IMR-90 (cell line): ENCODE measurements at regions not wholly inside any gene's neighbourhood (a gene's known extent, or its start where the extent isn't known, plus 50 kb on each side); places are given as distances from the start of the nearest gene placed in this dataset.

Experiments
- ATAC-seq: fragments of 200-7000 bp; cut with Tn5 transposase; 2 replicates; pipeline ENCODE4 v1.9.1; 2020; ENCODE audit warnings: low read depth, mild to moderate bottlenecking, moderate library complexity
- BruUV-seq: library from RNA; stranded (reverse); fragments of 400-500 nt; replicated peaks from 2 replicates; lab custom pipeline; 2021; lab: Mats Ljungman, UMichigan
- CTCF ChIA-PET: fragments of 300-600 bp; formaldehyde crosslinking; extraction: SDS; loops from one replicate; lab custom pipeline; 2021; ENCODE audit warnings: antibody characterized with exemption; lab: Yijun Ruan, JAX
- POLR2A ChIA-PET: fragments of 300-600 bp; sonication (Branson Sonifier 250); formaldehyde crosslinking; loops from one replicate; lab custom pipeline; 2022; ENCODE audit warnings: antibody characterized with exemption; ENCODE audit not compliant: unreplicated experiment; lab: Charles Lee
- DNase-seq: peaks from one replicate; pipeline ENCODE4 v3.0.0; 2013
- H2AFZ ChIP-seq: replicated peaks from 2 replicates; pipeline ENCODE3; 2013; ENCODE audit warnings: low read length, mild to moderate bottlenecking; ENCODE audit not compliant: poor library complexity
- H2AK5ac ChIP-seq: 2 replicates; pipeline ENCODE4 v1.6.1; 2013; ENCODE audit warnings: low read depth, low read length, inconsistent platforms
- H2AK9ac ChIP-seq: replicated peaks from 2 replicates; pipeline ENCODE3; 2013; ENCODE audit warnings: mild to moderate bottlenecking, low read depth, low read length, moderate library complexity; ENCODE audit not compliant: poor library complexity
- H2BK120ac ChIP-seq: 2 replicates; pipeline ENCODE4 v1.6.1; 2013; ENCODE audit warnings: low read depth, low read length, inconsistent platforms
- H2BK15ac ChIP-seq: 3 replicates; pipeline ENCODE4 v1.6.1; 2013; ENCODE audit warnings: low read depth, low read length, inconsistent platforms
- H2BK20ac ChIP-seq: 2 replicates; pipeline ENCODE4 v1.6.1; 2013; ENCODE audit warnings: low read depth, mild to moderate bottlenecking, inconsistent platforms, low read length, moderate library complexity
- H2BK5ac ChIP-seq: 2 replicates; pipeline ENCODE4 v1.6.1; 2013; ENCODE audit warnings: mild to moderate bottlenecking, low read depth, low read length, inconsistent platforms; ENCODE audit not compliant: poor library complexity, severe bottlenecking
- H3K14ac ChIP-seq: replicated peaks from 2 replicates; pipeline ENCODE4 v1.6.1; 2013; ENCODE audit warnings: low read depth, low read length, inconsistent platforms
- H3K18ac ChIP-seq: 2 replicates; pipeline ENCODE4 v1.6.1; 2013; ENCODE audit warnings: low read depth, low read length, control low read depth
- H3K23ac ChIP-seq: 2 replicates; pipeline ENCODE4 v1.6.1; 2013; ENCODE audit warnings: low read depth, low read length, inconsistent platforms
- H3K27ac ChIP-seq: 2 replicates; pipeline ENCODE4 v1.5.1; 2013; ENCODE audit warnings: mild to moderate bottlenecking, control low read depth, low read length; ENCODE audit not compliant: insufficient read depth
- H3K27me3 ChIP-seq: 2 replicates; pipeline ENCODE4 v1.6.1; 2013; ENCODE audit warnings: low read length; ENCODE audit not compliant: control insufficient read depth, insufficient read depth
- H3K36me3 ChIP-seq: 2 replicates; pipeline ENCODE4 v1.6.1; 2013; ENCODE audit warnings: low read length, mixed read lengths; ENCODE audit not compliant: control insufficient read depth, insufficient read depth
- H3K4ac ChIP-seq: 2 replicates; pipeline ENCODE4 v1.6.1; 2013; ENCODE audit warnings: low read depth, low read length, inconsistent platforms
- H3K4me1 ChIP-seq: 2 replicates; pipeline ENCODE4 v1.6.1; 2013; ENCODE audit warnings: low read length, mixed read lengths; ENCODE audit not compliant: control insufficient read depth, insufficient read depth
- H3K4me2 ChIP-seq: 2 replicates; pipeline ENCODE4 v1.6.1; 2013; ENCODE audit warnings: low read depth, mild to moderate bottlenecking, control low read depth, low read length, moderate library complexity
- H3K4me3 ChIP-seq: 2 replicates; pipeline ENCODE4 v1.5.1; 2013; ENCODE audit warnings: low read depth, mild to moderate bottlenecking, control low read depth, low read length, moderate library complexity; ENCODE audit not compliant: insufficient read depth
- H3K56ac ChIP-seq: 2 replicates; pipeline ENCODE4 v1.6.1; 2013; ENCODE audit warnings: low read length, inconsistent platforms; ENCODE audit not compliant: insufficient read depth; ENCODE audit errors: extremely low read depth
- H3K79me1 ChIP-seq, 2 experiments: 2 replicates each; pipeline ENCODE4 v1.6.1; 2013; ENCODE audit warnings: low read length in 2 of 2, inconsistent platforms in 1 of 2, low read depth in 1 of 2
- H3K9ac ChIP-seq: 2 replicates; pipeline ENCODE4 v1.6.1; 2013; ENCODE audit warnings: low read depth, low read length, control low read depth
- H3K9me1 ChIP-seq: 2 replicates; pipeline ENCODE4 v1.6.1; 2013; ENCODE audit warnings: low read length, inconsistent platforms; ENCODE audit not compliant: insufficient read depth
- H3K9me3 ChIP-seq: 2 replicates; pipeline ENCODE4 v1.6.1; 2013; ENCODE audit warnings: low read length; ENCODE audit not compliant: control insufficient read depth, insufficient read depth
- H4K20me1 ChIP-seq: 2 replicates; pipeline ENCODE4 v1.6.1; 2013; ENCODE audit warnings: low read length, inconsistent platforms; ENCODE audit not compliant: insufficient read depth
- H4K5ac ChIP-seq: 2 replicates; pipeline ENCODE4 v1.6.1; 2013; ENCODE audit warnings: mild to moderate bottlenecking, low read depth, low read length, control low read depth
- H4K8ac ChIP-seq, 2 experiments: 2 replicates each; pipeline ENCODE4 v1.6.1; 2013; ENCODE audit warnings: low read depth in 2 of 2, low read length in 2 of 2, control low read depth in 1 of 2, inconsistent platforms in 1 of 2
- H4K91ac ChIP-seq: 2 replicates; pipeline ENCODE4 v1.6.1; 2013; ENCODE audit warnings: low read depth, low read length, inconsistent platforms; ENCODE audit not compliant: insufficient read depth
- BHLHE40 ChIP-seq: fragments of 150-350 bp; IDR thresholded peaks from 2 replicates; pipeline ENCODE4 v1.6.1; 2016; ENCODE audit warnings: mild to moderate bottlenecking, low read depth, low read length
- CEBPB ChIP-seq: IDR thresholded peaks from 2 replicates; pipeline ENCODE4 v1.6.1; 2012; ENCODE audit warnings: low read depth, low read length, improper control_type of control experiment
- CTCF ChIP-seq: conservative IDR thresholded peaks from 2 replicates; pipeline ENCODE4 v1.5.1; 2012; ENCODE audit warnings: mild to moderate bottlenecking, low read depth, low read length, improper control_type of control experiment
- MAFK ChIP-seq: IDR thresholded peaks from 2 replicates; pipeline ENCODE4 v1.6.1; 2012; ENCODE audit warnings: low read depth, low read length, improper control_type of control experiment
- MXI1 ChIP-seq: IDR thresholded peaks from 2 replicates; pipeline ENCODE4 v1.6.1; 2012; ENCODE audit warnings: low read depth, mild to moderate bottlenecking, low read length, moderate library complexity, borderline replicate concordance
- NFE2L2 ChIP-seq: fragments of 150-350 bp; IDR thresholded peaks from 2 replicates; pipeline ENCODE4 v1.6.1; 2016; ENCODE audit warnings: low read depth, mild to moderate bottlenecking, low read length
- POLR2A ChIP-seq: IDR thresholded peaks from 2 replicates; pipeline ENCODE4 v1.6.1; 2012; ENCODE audit warnings: mild to moderate bottlenecking, low read depth, low read length
- RCOR1 ChIP-seq: IDR thresholded peaks from 2 replicates; pipeline ENCODE4 v1.6.1; 2012; ENCODE audit warnings: mild to moderate bottlenecking, low read length, improper control_type of control experiment; ENCODE audit not compliant: insufficient replicate concordance
- RFX5 ChIP-seq: IDR thresholded peaks from 2 replicates; pipeline ENCODE4 v1.8.0; 2012; ENCODE audit warnings: low read depth, mild to moderate bottlenecking, low read length, moderate library complexity
- SMC3 ChIP-seq: fragments of 150-350 bp; IDR thresholded peaks from 2 replicates; pipeline ENCODE4 v1.6.1; 2016; ENCODE audit warnings: low read depth, mild to moderate bottlenecking, antibody characterized with exemption, low read length, moderate library complexity
- USF2 ChIP-seq: fragments of 150-350 bp; IDR thresholded peaks from 2 replicates; pipeline ENCODE4 v1.6.1; 2017; ENCODE audit warnings: mild to moderate bottlenecking, antibody characterized with exemption, low read length, low read depth
- WGBS, 2 experiments: methylation state at CpG; one replicate each; pipeline versions ENCODE4 v1.1.5 to v1.1.7; 2013; ENCODE audit warnings: missing lambda C conversion rate in 2 of 2; ENCODE audit not compliant: insufficient read length in 1 of 2; ENCODE audit errors: extremely low coverage in 2 of 2; 5-methylcytosine and 5-hydroxymethylcytosine counted together
- dilution Hi-C: fragments of 300-500 bp; cut with HindIII; formaldehyde crosslinking; loops from one replicate; pipeline ENCODE4 v1.14.3; 2018; ENCODE audit warnings: low sequenced_read_pairs; ENCODE audit not compliant: unreplicated experiment
- in situ Hi-C: fragments of 300-500 bp; cut with MboI; formaldehyde crosslinking; loops from 3 replicates; pipeline ENCODE4 v1.14.3; 2019; ENCODE audit warnings: low sequenced_read_pairs, inconsistent platforms, mixed read lengths
- intact Hi-C: fragments of 100-400 bp; cut with micrococcal nuclease; formaldehyde crosslinking; loops from 2 replicates; pipeline ENCODE4 v1.10.0; 2022

GRCh38 chr3:117308756-117309155 is 599.2 kb downstream of the TUSC7 start:
- no peak overlapping the region for H3K4me3 ChIP-seq
- intact Hi-C loops (no loop called here), dilution Hi-C loops (no loop called here), in situ Hi-C loops (no loop called here)
- no peak overlapping the region for H3K56ac ChIP-seq
- no peak overlapping the region for H2BK15ac ChIP-seq
- H2BK120ac ChIP-seq: no peak overlapping the region
- no peaks in the 10 kb centered on the region for H3K9me3 ChIP-seq
- no TSS peak for BruUV-seq
- CTCF ChIA-PET: interaction anchor here (0.6 kb wide), 1 partner anchor 747 kb away, joined by 3 read pairs; no protein-coding TSS in a partner anchor
- no peaks in the 10 kb centered on the region for H3K27me3 ChIP-seq
- H2BK5ac ChIP-seq: no peak overlapping the region
- H3K4me1 ChIP-seq: no peaks in the 10 kb centered on the region
- no peaks in the 10 kb centered on the region for H3K36me3 ChIP-seq
- DNase-seq (no peak), ATAC-seq (no peak)
- no peak overlapping the region for H3K14ac ChIP-seq
- POLR2A ChIA-PET: no interaction called here
- H3K23ac ChIP-seq: no peak overlapping the region
- H2AFZ ChIP-seq: no peak overlapping the region
- H3K18ac ChIP-seq: no peak overlapping the region
- H3K9me1 ChIP-seq: no peaks in the 10 kb centered on the region
- WGBS, 2 experiments: no CpG with 5 or more reads among the region's 1 CpG
- no peaks in the 10 kb centered on the region for H3K79me1 ChIP-seq
- H4K8ac ChIP-seq: no peak overlapping the region
- H4K20me1 ChIP-seq: no peaks in the 10 kb centered on the region
- no peak overlapping the region for H2BK20ac ChIP-seq
- H3K4me2 ChIP-seq: no peak overlapping the region
- no peak overlapping the region for H3K9ac ChIP-seq
- no peak overlapping the region for H2AK5ac ChIP-seq
- H4K5ac ChIP-seq: no peak overlapping the region
- no peak overlapping the region for H4K91ac ChIP-seq
- H3K4ac ChIP-seq: no peak overlapping the region
- TF ChIP-seq POLR2A: no peak
- no peak for TF ChIP-seq CTCF
- no peak for TF ChIP-seq MXI1
- TF ChIP-seq NFE2L2: no peak
- TF ChIP-seq USF2: no peak
- TF ChIP-seq RFX5: no peak
- TF ChIP-seq BHLHE40: no peak
- TF ChIP-seq CEBPB: no peak
- no peak for TF ChIP-seq RCOR1
- TF ChIP-seq SMC3: no peak
- TF ChIP-seq MAFK: no peak
- no peak overlapping the region for H3K27ac ChIP-seq
- H2AK9ac ChIP-seq: no peak overlapping the region
